SK-N-SH treated with all-trans-retinoic acid at 6 μM for 48 hours (cell line): ENCODE measurements at regions not wholly inside any gene's neighbourhood (a gene's known extent, or its start where the extent isn't known, plus 50 kb on each side); places are given as distances from the start of the nearest gene placed in this dataset.

Experiments
- ISL1 ChIP-seq: fragments of 250-450 bp; sonication (Bioruptor Pico); IDR thresholded peaks from 2 replicates; pipeline ENCODE4 v2.1.2; 2022; ENCODE audit warnings: mild to moderate bottlenecking, moderate library complexity
- PPARA ChIP-seq: fragments of 250-450 bp; sonication (Bioruptor Pico); IDR thresholded peaks from 2 replicates; pipeline ENCODE4 v1.5.0; 2020; ENCODE audit warnings: mild to moderate bottlenecking, borderline replicate concordance
- ZFP30 ChIP-seq: fragments of 450-650 bp; formaldehyde crosslinking; IDR thresholded peaks from 2 replicates; pipeline ENCODE4 v1.5.0; 2022; ENCODE audit warnings: mild to moderate bottlenecking, moderate library complexity
- TF ChIP-seq, protein P1 (sequence below): fragments of 250-450 bp; sonication (Bioruptor Pico); IDR thresholded peaks from 2 replicates; pipeline ENCODE4 v1.8.0; 2020; ENCODE audit warnings: mild to moderate bottlenecking, moderate library complexity, borderline replicate concordance

DNA sequence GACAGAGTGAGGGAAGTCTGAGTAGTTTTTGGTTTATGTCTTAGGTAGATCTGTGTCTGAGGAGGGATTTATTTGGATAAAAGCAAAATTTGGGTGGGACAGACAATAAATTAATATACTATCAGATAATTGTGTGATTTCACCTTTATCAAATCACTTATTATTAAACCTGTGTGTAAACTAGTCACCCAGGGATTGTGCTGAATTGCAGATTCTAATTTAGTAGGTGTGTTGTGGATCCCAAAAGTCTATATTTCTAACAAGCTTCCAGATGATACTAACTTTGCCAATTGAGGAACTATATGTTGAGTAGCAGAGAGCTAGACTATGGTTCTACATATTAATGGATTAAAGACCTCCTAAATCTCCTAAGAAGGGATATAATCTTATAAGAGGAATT is 978.5 kb upstream of the FBXO33 start:
- TF ChIP-seq, protein P1, sequence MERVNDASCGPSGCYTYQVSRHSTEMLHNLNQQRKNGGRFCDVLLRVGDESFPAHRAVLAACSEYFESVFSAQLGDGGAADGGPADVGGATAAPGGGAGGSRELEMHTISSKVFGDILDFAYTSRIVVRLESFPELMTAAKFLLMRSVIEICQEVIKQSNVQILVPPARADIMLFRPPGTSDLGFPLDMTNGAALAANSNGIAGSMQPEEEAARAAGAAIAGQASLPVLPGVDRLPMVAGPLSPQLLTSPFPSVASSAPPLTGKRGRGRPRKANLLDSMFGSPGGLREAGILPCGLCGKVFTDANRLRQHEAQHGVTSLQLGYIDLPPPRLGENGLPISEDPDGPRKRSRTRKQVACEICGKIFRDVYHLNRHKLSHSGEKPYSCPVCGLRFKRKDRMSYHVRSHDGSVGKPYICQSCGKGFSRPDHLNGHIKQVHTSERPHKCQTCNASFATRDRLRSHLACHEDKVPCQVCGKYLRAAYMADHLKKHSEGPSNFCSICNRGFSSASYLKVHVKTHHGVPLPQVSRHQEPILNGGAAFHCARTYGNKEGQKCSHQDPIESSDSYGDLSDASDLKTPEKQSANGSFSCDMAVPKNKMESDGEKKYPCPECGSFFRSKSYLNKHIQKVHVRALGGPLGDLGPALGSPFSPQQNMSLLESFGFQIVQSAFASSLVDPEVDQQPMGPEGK (CRISPR knock-in tag) = no peak
- no peak for TF ChIP-seq PPARA (CRISPR knock-in tag)
- no peak for TF ChIP-seq ZFP30 (CRISPR knock-in tag)
- no peak for TF ChIP-seq ISL1 (CRISPR knock-in tag)
